ENCODE measurements at regions not wholly inside any gene's neighbourhood (a gene's known extent, or its start where the extent isn't known, plus 50 kb on each side); places are given as distances from the start of the nearest gene placed in this dataset.

GRCh38 chr7:109552017-109552416 lies 982.3 kb downstream of the DNAJB9 start:
- ATAC-seq, result no peak

GRCh38 chr7:109577265-109577664 lies 1007.6 kb downstream of the DNAJB9 start:
- ATAC-seq, result no peak
- TF ChIP-seq ZC3H10 (CRISPR knock-in tag; IDR thresholded peaks at IDR 0.05), result no peak
- TF ChIP-seq ZFP30 (CRISPR knock-in tag; IDR thresholded peaks at IDR 0.05), result no peak
- no peak for TF ChIP-seq OSR1 (CRISPR knock-in tag; IDR thresholded peaks at IDR 0.05)
- no peak for TF ChIP-seq PPARA (CRISPR knock-in tag; IDR thresholded peaks at IDR 0.05; ENCODE audit: borderline replicate concordance)
- no peak for TF ChIP-seq ZFP3 (CRISPR knock-in tag; IDR thresholded peaks at IDR 0.05)
- no peak for TF ChIP-seq TOX (CRISPR knock-in tag; IDR thresholded peaks at IDR 0.05; ENCODE audit: borderline replicate concordance)
- no peak for TF ChIP-seq SNAI2 (CRISPR knock-in tag; IDR thresholded peaks at IDR 0.05)
- TF ChIP-seq, protein P1, sequence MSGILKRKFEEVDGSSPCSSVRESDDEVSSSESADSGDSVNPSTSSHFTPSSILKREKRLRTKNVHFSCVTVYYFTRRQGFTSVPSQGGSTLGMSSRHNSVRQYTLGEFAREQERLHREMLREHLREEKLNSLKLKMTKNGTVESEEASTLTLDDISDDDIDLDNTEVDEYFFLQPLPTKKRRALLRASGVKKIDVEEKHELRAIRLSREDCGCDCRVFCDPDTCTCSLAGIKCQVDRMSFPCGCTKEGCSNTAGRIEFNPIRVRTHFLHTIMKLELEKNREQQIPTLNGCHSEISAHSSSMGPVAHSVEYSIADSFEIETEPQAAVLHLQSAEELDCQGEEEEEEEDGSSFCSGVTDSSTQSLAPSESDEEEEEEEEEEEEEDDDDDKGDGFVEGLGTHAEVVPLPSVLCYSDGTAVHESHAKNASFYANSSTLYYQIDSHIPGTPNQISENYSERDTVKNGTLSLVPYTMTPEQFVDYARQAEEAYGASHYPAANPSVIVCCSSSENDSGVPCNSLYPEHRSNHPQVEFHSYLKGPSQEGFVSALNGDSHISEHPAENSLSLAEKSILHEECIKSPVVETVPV (CRISPR knock-in tag; IDR thresholded peaks at IDR 0.05), result no peak
- TF ChIP-seq POU6F1 (CRISPR knock-in tag; IDR thresholded peaks at IDR 0.05; ENCODE audit: borderline replicate concordance, low read depth), result no peak

More at GRCh38 chr7:109552017-109552416, 982.3 kb downstream of the DNAJB9 start:
- no peak for TF ChIP-seq TCF4 (CRISPR knock-in tag; IDR thresholded peaks at IDR 0.05; ENCODE audit: borderline replicate concordance)
- TF ChIP-seq ARNTL (CRISPR knock-in tag; IDR thresholded peaks at IDR 0.05; ENCODE audit: borderline replicate concordance, low read depth), result no peak
- no peak for TF ChIP-seq ZFP3 (CRISPR knock-in tag; IDR thresholded peaks at IDR 0.05)
- TF ChIP-seq ZNF565 (CRISPR knock-in tag; conservative IDR thresholded peaks at IDR 0.05; ENCODE audit: low read depth), result no peak
- TF ChIP-seq OSR1 (CRISPR knock-in tag; IDR thresholded peaks at IDR 0.05), result no peak
- TF ChIP-seq GLIS3 (CRISPR knock-in tag; IDR thresholded peaks at IDR 0.05), result no peak
- TF ChIP-seq POU6F1 (CRISPR knock-in tag; IDR thresholded peaks at IDR 0.05; ENCODE audit: borderline replicate concordance, low read depth), result no peak
- no peak for TF ChIP-seq ZFP30 (CRISPR knock-in tag; IDR thresholded peaks at IDR 0.05)
- TF ChIP-seq, protein P1 (CRISPR knock-in tag; IDR thresholded peaks at IDR 0.05), result no peak
- no peak for TF ChIP-seq CSDC2 (CRISPR knock-in tag; IDR thresholded peaks at IDR 0.05)

GRCh38 chr7:109579901-109580300 lies 1010.2 kb downstream of the DNAJB9 start:
- no peak for ATAC-seq
- TF ChIP-seq OSR1 (CRISPR knock-in tag; IDR thresholded peaks at IDR 0.05) (no peak), TCF4 (CRISPR knock-in tag; IDR thresholded peaks at IDR 0.05; ENCODE audit: borderline replicate concordance) (no peak), ZFP30 (CRISPR knock-in tag; IDR thresholded peaks at IDR 0.05) (no peak), ZNF8 (CRISPR knock-in tag; IDR thresholded peaks at IDR 0.05) (no peak), ZC3H10 (CRISPR knock-in tag; IDR thresholded peaks at IDR 0.05) (no peak), PPARA (CRISPR knock-in tag; IDR thresholded peaks at IDR 0.05; ENCODE audit: borderline replicate concordance) (no peak), RARB (CRISPR knock-in tag; IDR thresholded peaks at IDR 0.05) (no peak), ZNF70 (CRISPR knock-in tag; IDR thresholded peaks at IDR 0.05) (no peak), ARNTL (CRISPR knock-in tag; IDR thresholded peaks at IDR 0.05; ENCODE audit: borderline replicate concordance, low read depth) (no peak), ZFP3 (CRISPR knock-in tag; IDR thresholded peaks at IDR 0.05) (no peak), TSHZ2 (CRISPR knock-in tag; IDR thresholded peaks at IDR 0.05) (no peak), BACH2 (CRISPR knock-in tag; IDR thresholded peaks at IDR 0.05; ENCODE audit: borderline replicate concordance) (no peak), POU6F1 (CRISPR knock-in tag; IDR thresholded peaks at IDR 0.05; ENCODE audit: borderline replicate concordance, low read depth) (no peak), ESRRG (CRISPR knock-in tag; IDR thresholded peaks at IDR 0.05) (no peak), CSDC2 (CRISPR knock-in tag; IDR thresholded peaks at IDR 0.05) (no peak)
- TF ChIP-seq, protein P1 (CRISPR knock-in tag; IDR thresholded peaks at IDR 0.05), result no peak

Data from SK-N-SH treated with all-trans-retinoic acid at 6 μM for 48 hours (cell line).